ENCODE measurements at regions not wholly inside any gene's neighbourhood (a gene's known extent, or its start where the extent isn't known, plus 50 kb on each side); places are given as distances from the start of the nearest gene placed in this dataset.
A peak's percentile ranks its signal among the peaks of the same experiment; 100 is the strongest.

- H3K4me2 ChIP-seq (ENCODE audit: low read length): no peak overlapping the region
- H3K4me1 Mint-ChIP-seq (ENCODE audit: low read depth, unreplicated experiment): peaks cover 22% of the 10 kb centered on the region
- H3K27me3 ChIP-seq (ENCODE audit: insufficient read depth, low read length): no peaks in the 10 kb centered on the region
Observed at GRCh38 chr6:12385316-12385715, 95.2 kb downstream of the EDN1 start.

GRCh38 chr6:12386816-12387215 is 96.7 kb downstream of the EDN1 start:
- FAIRE-seq: no peak

More at GRCh38 chr6:12385316-12385715, 95.2 kb downstream of the EDN1 start:
- no peak overlapping the region for H2AFZ ChIP-seq (ENCODE audit: low read depth, low read length)
- H3K4me3 ChIP-seq (ENCODE audit: insufficient read depth, low read depth, low read length): no peak overlapping the region
- no peaks in the 10 kb centered on the region for H3K9me3 ChIP-seq (ENCODE audit: insufficient read depth, low read depth, low read length)
- no peaks in the 10 kb centered on the region for H4K20me1 ChIP-seq (ENCODE audit: insufficient read depth, low read length)
- H3K27ac ChIP-seq (ENCODE audit: low read depth, low read length): no peak overlapping the region
- Mint-ChIP-seq H3K4me3 (ENCODE audit: unreplicated experiment) (no peak overlapping the region), H3K36me3 (ENCODE audit: low read depth, unreplicated experiment) (no peaks in the 10 kb centered on the region), H3K27me3 (ENCODE audit: low read depth, unreplicated experiment) (peaks cover 4% of the 10 kb centered on the region), H3K27ac (ENCODE audit: unreplicated experiment) (no peak overlapping the region), H3K9me3 (ENCODE audit: unreplicated experiment) (no peaks in the 10 kb centered on the region)
- no peak for FAIRE-seq
- no peak for TF ChIP-seq EZH2 (IDR thresholded peaks at IDR 0.05; ENCODE audit: insufficient read depth, low read length)
- no peak for TF ChIP-seq CTCF (IDR thresholded peaks at IDR 0.05; ENCODE audit: insufficient read depth, low read depth, low read length)
- no peaks in the 10 kb centered on the region for H3K79me2 ChIP-seq (ENCODE audit: insufficient read depth, low read length)
- H3K9ac ChIP-seq (ENCODE audit: low read length): no peak overlapping the region
- H3K36me3 ChIP-seq (ENCODE audit: insufficient read depth, low read length): no peaks in the 10 kb centered on the region
- H3K4me1 ChIP-seq (ENCODE audit: insufficient read depth, low read length): no peaks in the 10 kb centered on the region
- DNase-seq (ENCODE audit: low read depth): no peak

More at GRCh38 chr6:12386816-12387215, 96.7 kb downstream of the EDN1 start:
- no peaks in the 10 kb centered on the region for H3K27me3 ChIP-seq (ENCODE audit: insufficient read depth, low read length)
- H3K36me3 ChIP-seq (ENCODE audit: insufficient read depth, low read length): no peaks in the 10 kb centered on the region
- H3K4me3 ChIP-seq (ENCODE audit: insufficient read depth, low read depth, low read length): no peak overlapping the region
- Mint-ChIP-seq H3K27me3 (ENCODE audit: low read depth, unreplicated experiment) (peaks cover 4% of the 10 kb centered on the region), H3K9me3 (ENCODE audit: unreplicated experiment) (no peaks in the 10 kb centered on the region), H3K4me1 (ENCODE audit: low read depth, unreplicated experiment) (peaks cover 20% of the 10 kb centered on the region), H3K4me3 (ENCODE audit: unreplicated experiment) (no peak overlapping the region), H3K36me3 (ENCODE audit: low read depth, unreplicated experiment) (no peaks in the 10 kb centered on the region), H3K27ac (ENCODE audit: unreplicated experiment) (no peak overlapping the region)
- no peaks in the 10 kb centered on the region for H3K4me1 ChIP-seq (ENCODE audit: insufficient read depth, low read length)
- H3K9ac ChIP-seq (ENCODE audit: low read length): no peak overlapping the region
- H3K4me2 ChIP-seq (ENCODE audit: low read length): no peak overlapping the region
- H3K27ac ChIP-seq (ENCODE audit: low read depth, low read length): no peak overlapping the region
- peak; percentile 29 for DNase-seq (ENCODE audit: low read depth)
- H3K79me2 ChIP-seq (ENCODE audit: insufficient read depth, low read length): no peaks in the 10 kb centered on the region
- H3K9me3 ChIP-seq (ENCODE audit: insufficient read depth, low read depth, low read length): no peaks in the 10 kb centered on the region
- TF ChIP-seq EZH2 (IDR thresholded peaks at IDR 0.05; ENCODE audit: insufficient read depth, low read length) (no peak), CTCF (IDR thresholded peaks at IDR 0.05; ENCODE audit: insufficient read depth, low read depth, low read length) (no peak)
- H4K20me1 ChIP-seq (ENCODE audit: insufficient read depth, low read length): no peaks in the 10 kb centered on the region
- peak overlapping the region; percentile 64 for H2AFZ ChIP-seq (ENCODE audit: low read depth, low read length)

Data from astrocyte (in vitro differentiated cells and primary cell).